ENCODE measurements at regions not wholly inside any gene's neighbourhood (a gene's known extent, or its start where the extent isn't known, plus 50 kb on each side); places are given as distances from the start of the nearest gene placed in this dataset.

GRCh38 chr18:22273101-22274039, 104.0 kb downstream of the GATA6 start:
- TF ChIP-seq CTCF (IDR thresholded peaks at IDR 0.05): no peak
- no peak for TF ChIP-seq POLR2AphosphoS5 (IDR thresholded peaks at IDR 0.05; ENCODE audit: low read depth, low read length)
- no peak for TF ChIP-seq USF2 (IDR thresholded peaks at IDR 0.05; ENCODE audit: borderline replicate concordance, low read depth, low read length)
- no peak for TF ChIP-seq SIN3A (IDR thresholded peaks at IDR 0.05; ENCODE audit: borderline replicate concordance, low read depth, low read length)
- no peak for TF ChIP-seq RAD21 (IDR thresholded peaks at IDR 0.05; ENCODE audit: low read length)
- TF ChIP-seq TAF1 (IDR thresholded peaks at IDR 0.05; ENCODE audit: borderline replicate concordance, low read depth, low read length): no peak
- no peak for TF ChIP-seq FOXM1 (IDR thresholded peaks at IDR 0.05; ENCODE audit: low read depth)
- TF ChIP-seq ZBTB33 (IDR thresholded peaks at IDR 0.05; ENCODE audit: borderline replicate concordance, low read depth): no peak
- TF ChIP-seq USF1 (IDR thresholded peaks at IDR 0.05; ENCODE audit: borderline replicate concordance, low read depth): no peak
- TF ChIP-seq REST (IDR thresholded peaks at IDR 0.05; ENCODE audit: low read depth, low read length): no peak
- TF ChIP-seq YY1 (IDR thresholded peaks at IDR 0.05; ENCODE audit: low read depth): no peak
- TF ChIP-seq GABPA (IDR thresholded peaks at IDR 0.05; ENCODE audit: low read depth): no peak
- TF ChIP-seq EP300 (IDR thresholded peaks at IDR 0.05; ENCODE audit: borderline replicate concordance in 1 of 2, low read depth in 1 of 2, low read length in 1 of 2): no peak

Data from SK-N-SH (cell line).